ENCODE measurements at regions not wholly inside any gene's neighbourhood (a gene's known extent, or its start where the extent isn't known, plus 50 kb on each side); places are given as distances from the start of the nearest gene placed in this dataset.

DNA sequence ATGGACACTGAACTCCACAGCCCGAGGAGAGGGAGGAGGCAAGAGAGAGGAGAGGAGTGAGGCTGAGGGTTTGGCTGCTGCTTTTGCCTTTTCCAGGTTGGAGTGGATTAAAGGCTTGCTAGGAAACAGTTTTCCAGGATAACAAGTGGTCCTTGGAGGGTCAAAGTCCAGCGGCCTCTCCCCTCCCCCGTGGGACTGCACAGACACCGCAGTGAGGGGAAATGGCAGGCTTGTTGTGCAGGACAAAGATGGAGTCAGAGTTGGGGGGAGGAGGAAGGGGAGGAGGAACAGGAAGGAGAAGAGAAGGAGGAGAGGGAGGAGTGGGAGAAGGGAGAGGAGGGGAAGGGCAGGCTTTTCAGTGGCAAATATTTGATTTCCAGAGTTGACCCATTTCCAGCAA is 245.5 kb downstream of the RBM19 start:
- 23 to 34% (median 28%) methylated on average over 4 of the region's 4 CpGs for WGBS, 4 donors
- Histone ChIP-seq H3K27me3 (no peaks in the 10 kb centered on the region), H3K27ac (no peak overlapping the region), H3K9me3 (replicated peaks in 1 of 3) (no peaks in the 10 kb centered on the region), H3K36me3 (replicated peaks in 1 of 2) (no peaks in the 10 kb centered on the region), H3K4me3 (no peak overlapping the region), H3K4me1 (replicated peaks in 1 of 2) (no peaks in the 10 kb centered on the region)
- TF ChIP-seq CTCF (IDR thresholded peaks at IDR 0.05) (no peak), POLR2A (IDR thresholded peaks at IDR 0.05) (no peak)
- no peak for DNase-seq
- intact Hi-C loops (cut with DNase I): no loop called here

DNA sequence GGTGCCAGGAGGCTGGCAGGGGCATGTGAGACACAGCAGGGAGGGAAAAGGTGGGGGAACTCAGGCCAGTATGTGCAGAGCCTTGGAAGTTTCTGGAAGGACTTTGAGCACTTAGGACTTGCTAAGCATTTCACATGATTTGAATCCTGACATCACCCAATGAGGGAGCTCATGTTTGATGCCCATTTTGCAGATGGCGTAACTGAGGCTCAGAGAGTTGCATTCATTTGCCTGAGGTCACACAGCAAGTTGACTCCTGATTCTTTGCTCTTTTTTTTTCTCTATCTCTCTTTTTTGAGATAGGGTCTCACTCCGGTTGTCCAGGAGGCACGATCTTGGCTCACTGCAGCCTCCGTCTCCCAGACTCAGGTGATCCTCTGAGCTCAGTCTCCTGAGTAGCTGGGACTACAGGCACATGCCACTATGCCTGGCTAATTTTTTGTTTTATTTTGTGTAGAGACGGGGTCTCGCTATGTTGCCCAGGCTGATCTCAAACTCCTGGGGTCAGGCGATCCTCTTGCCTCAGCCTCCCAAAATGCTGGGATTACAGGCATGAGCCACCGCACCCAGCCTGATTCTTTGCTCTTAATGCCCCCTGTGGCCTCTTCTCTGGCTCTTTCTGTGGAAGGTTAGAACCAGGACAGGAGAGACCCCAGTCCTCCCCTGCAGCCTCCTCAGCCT is 246.1 kb downstream of the RBM19 start:
- 79 to 91% (median 87%) methylated on average over 8 of the region's 8 CpGs for WGBS, 4 donors
- TF ChIP-seq POLR2A (IDR thresholded peaks at IDR 0.05) (no peak), CTCF (IDR thresholded peaks at IDR 0.05) (no peak)
- intact Hi-C loops (cut with DNase I): no loop called here
- Histone ChIP-seq H3K27me3 (no peaks in the 10 kb centered on the region), H3K4me1 (replicated peaks in 1 of 2) (no peaks in the 10 kb centered on the region), H3K36me3 (replicated peaks in 1 of 2) (no peaks in the 10 kb centered on the region), H3K27ac (no peak overlapping the region), H3K4me3 (no peak overlapping the region), H3K9me3 (replicated peaks in 1 of 3) (no peaks in the 10 kb centered on the region)
- no peak for DNase-seq

DNA sequence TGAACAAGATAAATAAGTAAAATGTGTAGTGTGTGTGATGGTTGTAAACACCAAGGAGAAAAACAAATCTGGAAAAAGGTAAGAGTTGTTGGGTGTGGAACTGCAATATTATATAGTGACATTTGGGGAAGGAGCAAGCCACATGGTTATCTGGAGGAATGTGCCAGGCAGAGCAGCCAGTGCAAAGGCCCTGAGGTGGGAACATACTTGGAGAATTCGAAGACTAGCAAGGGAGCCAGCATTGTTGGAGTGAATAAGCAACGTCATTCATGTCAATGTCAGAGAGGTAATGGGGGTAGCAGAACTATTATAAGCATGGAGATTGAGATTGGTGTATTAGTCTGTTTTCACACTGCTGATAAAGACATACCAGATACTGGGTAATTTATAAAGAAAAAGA is 241.5 kb upstream of the LHX5 start:
- 78 to 83% (median 78%) methylated on average over 2 of the region's 2 CpGs for WGBS, 4 donors
- no peaks in the 10 kb centered on the region for H3K36me3 ChIP-seq (replicated peaks in 1 of 2)
- DNase-seq: no peak
- H3K27ac ChIP-seq: no peak overlapping the region
- H3K27me3 ChIP-seq: no peaks in the 10 kb centered on the region
- TF ChIP-seq CTCF (IDR thresholded peaks at IDR 0.05) (no peak), POLR2A (IDR thresholded peaks at IDR 0.05) (no peak)
- H3K4me1 ChIP-seq (replicated peaks in 1 of 2): no peaks in the 10 kb centered on the region
- intact Hi-C loops (cut with DNase I): no loop called here
- H3K4me3 ChIP-seq: no peak overlapping the region
- H3K9me3 ChIP-seq (replicated peaks in 1 of 3): no peaks in the 10 kb centered on the region

DNA sequence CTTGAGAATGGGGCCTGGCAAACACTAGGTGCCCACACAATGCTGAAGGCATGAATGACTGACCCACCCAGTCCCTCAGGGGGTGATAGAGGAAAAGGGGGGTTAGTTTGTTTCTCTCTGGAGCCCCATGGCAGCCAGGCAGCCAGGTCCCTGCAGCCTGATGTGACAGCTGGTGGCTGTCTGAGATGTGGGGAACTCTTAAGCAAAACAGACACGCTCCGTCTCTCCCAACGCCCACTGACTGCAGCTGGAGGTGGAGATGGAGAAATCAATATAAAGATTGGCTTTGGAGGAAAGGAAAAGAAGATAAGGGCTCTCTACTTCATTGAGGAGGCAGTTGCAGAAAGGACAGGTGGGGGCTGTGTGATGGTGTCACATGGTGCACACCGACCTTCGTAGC is 240.8 kb upstream of the LHX5 start:
- H3K4me1 ChIP-seq (replicated peaks in 1 of 2): no peaks in the 10 kb centered on the region
- TF ChIP-seq CTCF (IDR thresholded peaks at IDR 0.05): no peak
- no peak for TF ChIP-seq POLR2A (IDR thresholded peaks at IDR 0.05)
- no peaks in the 10 kb centered on the region for H3K27me3 ChIP-seq
- H3K36me3 ChIP-seq (replicated peaks in 1 of 2): no peaks in the 10 kb centered on the region
- H3K27ac ChIP-seq: no peak overlapping the region
- DNase-seq: no peak
- intact Hi-C loops (cut with DNase I): no loop called here
- no peak overlapping the region for H3K4me3 ChIP-seq
- H3K9me3 ChIP-seq (replicated peaks in 1 of 3): no peaks in the 10 kb centered on the region
- WGBS, 4 donors: 85 to 89% (median 86%) methylated on average over 5 of the region's 5 CpGs
